ENCODE measurements at regions not wholly inside any gene's neighbourhood (a gene's known extent, or its start where the extent isn't known, plus 50 kb on each side); places are given as distances from the start of the nearest gene placed in this dataset.

- no peak for DNase-seq (ENCODE audit: low spot score)
These were observed 455.4 kb upstream of the TSHZ3 start for GRCh38 chr19:31804668-31805067.

- DNase-seq (ENCODE audit: low spot score): no peak
These were observed 461.4 kb upstream of the TSHZ3 start for GRCh38 chr19:31810536-31811109.

GRCh38 chr19:31817971-31818797 lies 468.9 kb upstream of the TSHZ3 start:
- DNase-seq (ENCODE audit: low spot score): no peak

GRCh38 chr19:31818798-31819105 lies 469.5 kb upstream of the TSHZ3 start:
- DNase-seq (ENCODE audit: low spot score): no peak

- no peak for DNase-seq (ENCODE audit: low spot score)
These were observed 470.6 kb upstream of the TSHZ3 start for GRCh38 chr19:31819837-31820236.

GRCh38 chr19:31821346-31821745 lies 472.1 kb upstream of the TSHZ3 start:
- no peak for DNase-seq (ENCODE audit: low spot score)

- DNase-seq (ENCODE audit: low spot score): no peak
These were observed 476.2 kb upstream of the TSHZ3 start for GRCh38 chr19:31825134-31826094.

- DNase-seq (ENCODE audit: low spot score): no peak
These were observed 477.1 kb upstream of the TSHZ3 start for GRCh38 chr19:31826325-31826724.

- DNase-seq (ENCODE audit: low spot score): no peak
These were observed 482.4 kb upstream of the TSHZ3 start for GRCh38 chr19:31831421-31832175.

GRCh38 chr19:31832176-31832548 lies 482.9 kb upstream of the TSHZ3 start:
- no peak for DNase-seq (ENCODE audit: low spot score)

- DNase-seq (ENCODE audit: low spot score): no peak
These were observed 484.8 kb upstream of the TSHZ3 start for GRCh38 chr19:31834070-31834469.

- DNase-seq (ENCODE audit: low spot score): no peak
These were observed 489.1 kb upstream of the TSHZ3 start for GRCh38 chr19:31838163-31838815.

- DNase-seq (ENCODE audit: low spot score): no peak
These were observed 491.1 kb upstream of the TSHZ3 start for GRCh38 chr19:31840371-31840770.

- no peak for DNase-seq (ENCODE audit: low spot score)
These were observed 492.5 kb upstream of the TSHZ3 start for GRCh38 chr19:31841755-31842154.

GRCh38 chr19:31863122-31863521 lies 482.3 kb upstream of the ZNF507 start:
- DNase-seq (ENCODE audit: low spot score): no peak

- DNase-seq (ENCODE audit: low spot score): no peak
These were observed 471.1 kb upstream of the ZNF507 start for GRCh38 chr19:31874313-31874712.

GRCh38 chr19:31875591-31875990 lies 469.8 kb upstream of the ZNF507 start:
- DNase-seq (ENCODE audit: low spot score): no peak

- no peak for DNase-seq (ENCODE audit: low spot score)
These were observed 465.1 kb upstream of the ZNF507 start for GRCh38 chr19:31880283-31880682.

- DNase-seq (ENCODE audit: low spot score): no peak
These were observed 463.4 kb upstream of the ZNF507 start for GRCh38 chr19:31881988-31882387.

GRCh38 chr19:31882709-31883108 lies 462.7 kb upstream of the ZNF507 start:
- DNase-seq (ENCODE audit: low spot score): no peak

- DNase-seq (ENCODE audit: low spot score): no peak
These were observed 462.0 kb upstream of the ZNF507 start for GRCh38 chr19:31883296-31883990.
